ENCODE measurements at regions not wholly inside any gene's neighbourhood (a gene's known extent, or its start where the extent isn't known, plus 50 kb on each side); places are given as distances from the start of the nearest gene placed in this dataset.

GRCh38 chr3:15964605-15965442, 167.0 kb upstream of the ANKRD28 start:
- 78% methylated on average over 17 of the region's 17 CpGs for WGBS (ENCODE audit: insufficient coverage, insufficient replicate concordance, low lambda C conversion rate, missing lambda C conversion rate)
- Histone ChIP-seq H4K20me1 (ENCODE audit: control insufficient read depth, insufficient read depth) (no peaks in the 10 kb centered on the region), H3K27me3 (replicated peaks in 1 of 2; ENCODE audit: control insufficient read depth in 2 of 2, insufficient read depth in 2 of 2, low read length in 1 of 2) (no peaks in the 10 kb centered on the region), H3K79me2 (ENCODE audit: control insufficient read depth, insufficient read depth, low read length) (no peaks in the 10 kb centered on the region), H2AFZ (ENCODE audit: control insufficient read depth, low read depth, low read length) (no peak overlapping the region), H3K4me3 (no peak overlapping the region), H3K9me3 (replicated peaks; ENCODE audit: control insufficient read depth, insufficient read depth, low read length) (no peaks in the 10 kb centered on the region), H3K4me2 (ENCODE audit: control insufficient read depth, insufficient read depth) (no peak overlapping the region), H3K36me3 (ENCODE audit: control insufficient read depth in 2 of 2, insufficient read depth in 2 of 2, low read length in 1 of 2) (no peaks in the 10 kb centered on the region), H3K27ac (ENCODE audit: control insufficient read depth, insufficient read depth) (no peak overlapping the region), H3K9ac (ENCODE audit: control insufficient read depth, insufficient read depth, low read length) (no peak overlapping the region), H3K4me1 (ENCODE audit: control insufficient read depth, insufficient read depth, low read length) (no peaks in the 10 kb centered on the region)
- ChIA-PET SMC1A (ENCODE audit: uncharacterized antibody, unreplicated experiment) (no interaction called here), RAD21 (ENCODE audit: unreplicated experiment) (no interaction called here), POLR2A (no interaction called here), CTCF (interaction anchor here (1.0 kb wide), 1 partner anchor 9 kb away, joined by 3 read pairs; no protein-coding TSS in a partner anchor)
- no TSS peak for BruUV-seq (replicated peaks)
- no peak for TF ChIP-seq SPI1 (IDR thresholded peaks at IDR 0.05; ENCODE audit: borderline replicate concordance, insufficient read depth, low read depth, low read length)
- no peak for TF ChIP-seq STAT3 (IDR thresholded peaks at IDR 0.05; ENCODE audit: low read depth, low read length)
- no peak for TF ChIP-seq NFYB (IDR thresholded peaks at IDR 0.05; ENCODE audit: insufficient read depth, low read depth, low read length)
- no peak for TF ChIP-seq POLR2A (IDR thresholded peaks at IDR 0.05; ENCODE audit: low read depth, low read length)
- TF ChIP-seq, protein P1, sequence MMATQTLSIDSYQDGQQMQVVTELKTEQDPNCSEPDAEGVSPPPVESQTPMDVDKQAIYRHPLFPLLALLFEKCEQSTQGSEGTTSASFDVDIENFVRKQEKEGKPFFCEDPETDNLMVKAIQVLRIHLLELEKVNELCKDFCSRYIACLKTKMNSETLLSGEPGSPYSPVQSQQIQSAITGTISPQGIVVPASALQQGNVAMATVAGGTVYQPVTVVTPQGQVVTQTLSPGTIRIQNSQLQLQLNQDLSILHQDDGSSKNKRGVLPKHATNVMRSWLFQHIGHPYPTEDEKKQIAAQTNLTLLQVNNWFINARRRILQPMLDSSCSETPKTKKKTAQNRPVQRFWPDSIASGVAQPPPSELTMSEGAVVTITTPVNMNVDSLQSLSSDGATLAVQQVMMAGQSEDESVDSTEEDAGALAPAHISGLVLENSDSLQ (IDR thresholded peaks at IDR 0.05), result no peak
- TF ChIP-seq CHD1 (IDR thresholded peaks at IDR 0.05; ENCODE audit: low read depth, low read length), result no peak
- TF ChIP-seq TCF7 (IDR thresholded peaks at IDR 0.05; ENCODE audit: borderline replicate concordance), result no peak
- TF ChIP-seq TAF1 (IDR thresholded peaks at IDR 0.05; ENCODE audit: borderline replicate concordance, low read depth, low read length), result no peak
- no peak for TF ChIP-seq BRCA1 (IDR thresholded peaks at IDR 0.05; ENCODE audit: low read depth, low read length)
- TF ChIP-seq USF2 (IDR thresholded peaks at IDR 0.05; ENCODE audit: borderline replicate concordance, low read depth, low read length), result no peak
- TF ChIP-seq RFX5 (IDR thresholded peaks at IDR 0.05; ENCODE audit: low read depth, low read length), result no peak
- intact Hi-C loops (cut with micrococcal nuclease; ENCODE audit: unreplicated experiment) (loop anchor here (5.0 kb wide), 1 partner anchor 148 kb away; no protein-coding TSS in a partner anchor), in situ Hi-C loops (cut with MboI) (no loop called here)
- DNase-seq (ENCODE audit: low read depth, low spot score) (no peak), FAIRE-seq (no peak), ATAC-seq (no peak)

Data from GM12878 (cell line).